LNCaP clone FGC (cell line): ENCODE measurements at regions not wholly inside any gene's neighbourhood (a gene's known extent, or its start where the extent isn't known, plus 50 kb on each side); places are given as distances from the start of the nearest gene placed in this dataset.

Experiments used
- DNase-seq: peaks from one replicate; pipeline ENCODE4 v3.0.0-alpha.2; 2011; ENCODE audit warnings: low read depth
- H3K4me3 ChIP-seq: 2 replicates; pipeline ENCODE4 v1.5.1; 2011; ENCODE audit warnings: mild to moderate bottlenecking, low read depth, low read length, control low read depth
- TF ChIP-seq, protein P1 (sequence below): IDR thresholded peaks from 2 replicates; pipeline ENCODE4 v1.5.1; 2012; ENCODE audit warnings: mild to moderate bottlenecking; ENCODE audit not compliant: control insufficient read depth, insufficient read depth; ENCODE audit errors: extremely low read depth

DNA sequence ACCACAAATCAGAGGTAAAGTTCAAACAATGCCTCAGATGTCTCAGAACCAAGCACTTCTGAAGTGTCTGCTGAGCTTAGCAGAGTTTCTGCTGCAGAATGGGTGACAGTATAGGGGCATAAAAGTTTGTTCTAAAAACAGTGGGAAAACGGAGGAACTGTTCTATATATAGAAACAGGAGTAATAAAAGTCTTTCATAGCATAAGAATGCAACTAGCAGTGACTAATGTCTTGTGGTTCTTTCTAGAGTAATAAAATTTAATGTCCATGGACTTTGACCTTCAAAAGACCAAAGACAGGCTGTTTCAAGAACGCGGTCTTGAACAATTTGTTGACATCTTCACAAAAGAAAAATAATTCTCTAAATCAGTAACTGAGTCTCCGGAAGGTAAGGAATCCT is 107.5 kb upstream of the FAR2 start:
- TF ChIP-seq, protein P1, sequence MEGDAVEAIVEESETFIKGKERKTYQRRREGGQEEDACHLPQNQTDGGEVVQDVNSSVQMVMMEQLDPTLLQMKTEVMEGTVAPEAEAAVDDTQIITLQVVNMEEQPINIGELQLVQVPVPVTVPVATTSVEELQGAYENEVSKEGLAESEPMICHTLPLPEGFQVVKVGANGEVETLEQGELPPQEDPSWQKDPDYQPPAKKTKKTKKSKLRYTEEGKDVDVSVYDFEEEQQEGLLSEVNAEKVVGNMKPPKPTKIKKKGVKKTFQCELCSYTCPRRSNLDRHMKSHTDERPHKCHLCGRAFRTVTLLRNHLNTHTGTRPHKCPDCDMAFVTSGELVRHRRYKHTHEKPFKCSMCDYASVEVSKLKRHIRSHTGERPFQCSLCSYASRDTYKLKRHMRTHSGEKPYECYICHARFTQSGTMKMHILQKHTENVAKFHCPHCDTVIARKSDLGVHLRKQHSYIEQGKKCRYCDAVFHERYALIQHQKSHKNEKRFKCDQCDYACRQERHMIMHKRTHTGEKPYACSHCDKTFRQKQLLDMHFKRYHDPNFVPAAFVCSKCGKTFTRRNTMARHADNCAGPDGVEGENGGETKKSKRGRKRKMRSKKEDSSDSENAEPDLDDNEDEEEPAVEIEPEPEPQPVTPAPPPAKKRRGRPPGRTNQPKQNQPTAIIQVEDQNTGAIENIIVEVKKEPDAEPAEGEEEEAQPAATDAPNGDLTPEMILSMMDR: no peak
- no peak for DNase-seq
- H3K4me3 ChIP-seq: no peak overlapping the region

DNA sequence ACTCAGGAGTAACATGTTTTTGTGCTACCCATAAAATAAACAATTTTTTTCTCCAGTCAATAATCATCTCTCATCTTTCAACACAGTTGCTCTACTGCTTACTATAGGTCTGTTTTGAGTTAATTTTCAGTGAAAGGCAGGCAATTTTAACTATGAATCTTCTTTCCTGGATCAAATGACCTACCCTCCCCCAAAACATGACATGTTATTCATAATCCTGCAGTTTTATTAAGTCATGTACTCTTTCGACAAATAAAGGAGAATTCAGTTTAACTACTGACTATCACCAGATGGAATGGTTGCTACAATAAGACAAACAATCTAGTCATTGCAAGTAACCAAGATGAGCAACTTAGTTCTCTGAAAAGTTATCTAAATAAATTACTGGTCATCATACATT is 106.0 kb upstream of the FAR2 start:
- no peak for DNase-seq
- H3K4me3 ChIP-seq: no peak overlapping the region
- TF ChIP-seq, protein P1: no peak

DNA sequence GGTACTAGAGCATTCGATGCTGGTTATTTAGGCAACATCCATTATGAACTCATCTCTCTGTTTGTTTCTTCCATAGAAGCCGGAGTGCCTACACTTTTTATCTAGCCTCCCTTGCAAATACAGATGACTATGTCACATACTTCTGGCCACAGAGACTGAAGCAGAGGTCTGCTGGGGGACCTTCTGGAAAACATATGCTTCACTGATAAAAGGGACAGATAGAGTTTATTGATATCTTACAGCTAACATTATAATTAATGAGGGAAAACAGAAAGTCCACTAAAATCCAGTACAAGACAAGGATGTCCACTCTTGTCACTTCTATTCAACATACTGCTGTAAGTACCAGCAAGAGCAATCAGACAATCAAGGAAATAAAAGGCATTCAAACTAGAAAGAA is 104.3 kb upstream of the FAR2 start:
- TF ChIP-seq, protein P1: no peak
- DNase-seq: no peak
- H3K4me3 ChIP-seq: no peak overlapping the region

DNA sequence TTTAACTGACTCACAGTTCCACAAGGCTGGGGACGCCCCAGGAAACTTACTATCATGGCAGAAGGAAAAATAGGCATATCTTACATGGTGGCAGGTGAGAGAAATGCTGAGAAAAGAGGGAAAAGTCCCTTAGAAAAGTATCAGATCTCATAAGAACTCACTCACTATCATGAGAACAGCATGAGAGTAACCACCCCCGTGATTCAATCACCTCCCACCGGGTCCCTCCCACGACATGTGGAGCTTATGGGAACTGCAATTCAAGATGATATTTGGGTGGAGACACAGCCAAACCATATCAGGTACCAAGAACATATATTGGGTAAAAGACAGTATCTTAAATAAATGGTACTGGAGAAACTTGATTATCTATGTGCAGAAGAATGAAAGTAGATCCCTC is 100.3 kb upstream of the FAR2 start:
- DNase-seq: no peak
- H3K4me3 ChIP-seq: no peak overlapping the region
- TF ChIP-seq, protein P1: no peak

DNA sequence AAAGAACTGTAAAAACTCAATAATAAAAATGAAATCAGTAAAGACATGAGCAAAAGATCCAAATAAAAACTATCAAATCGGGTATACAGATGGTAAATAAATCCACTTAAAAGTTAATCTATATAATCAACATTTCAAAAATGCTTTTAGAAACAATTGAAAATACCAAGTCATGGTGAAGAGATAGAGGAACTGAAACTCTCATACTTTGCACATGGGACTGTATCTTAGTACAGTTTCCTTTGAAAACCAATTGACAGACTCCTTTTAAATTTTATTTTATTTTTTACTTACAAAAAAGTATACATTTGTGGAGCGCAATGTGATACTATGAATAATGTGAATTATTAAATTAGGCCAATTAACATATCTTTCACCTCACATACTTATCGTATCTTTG is 98.6 kb upstream of the FAR2 start:
- TF ChIP-seq, protein P1: no peak
- no peak overlapping the region for H3K4me3 ChIP-seq
- no peak for DNase-seq

DNA sequence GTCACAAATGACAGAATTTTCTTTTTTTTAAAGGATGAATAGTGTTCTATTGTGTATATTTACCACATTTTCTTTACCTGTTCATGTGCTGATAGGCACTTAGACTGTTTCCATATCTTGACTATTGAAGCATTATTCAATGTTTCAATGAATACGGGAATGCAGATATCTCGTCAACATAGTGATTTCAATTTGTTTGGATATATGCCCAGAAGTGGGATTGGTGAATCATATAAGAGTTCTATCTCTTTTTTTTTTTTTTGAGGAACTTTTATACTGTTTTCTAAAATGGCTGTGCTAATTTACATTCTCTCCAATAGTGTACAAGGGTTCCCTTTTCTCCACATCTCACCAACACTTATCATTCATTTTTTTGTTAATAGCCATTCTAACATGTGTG is 97.9 kb upstream of the FAR2 start:
- no peak for DNase-seq
- TF ChIP-seq, protein P1: no peak
- no peak overlapping the region for H3K4me3 ChIP-seq

DNA sequence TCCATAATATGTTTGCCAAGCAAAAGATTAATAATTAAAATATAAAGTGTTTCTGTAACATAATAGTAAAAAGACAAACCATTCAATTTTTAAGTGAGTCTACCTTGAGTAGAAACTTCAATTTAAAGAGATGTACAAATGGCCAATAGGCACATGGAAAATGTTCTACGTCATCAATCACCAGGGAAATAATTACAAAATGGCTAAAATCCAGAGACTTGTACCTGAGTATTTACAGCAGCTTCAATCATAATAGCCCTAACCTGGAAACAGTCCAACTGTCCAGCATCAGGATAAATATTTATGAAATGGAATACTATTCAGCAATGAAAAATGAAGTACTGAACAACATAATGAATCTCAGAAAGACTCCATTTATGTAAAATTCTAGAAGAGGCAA is 95.5 kb upstream of the FAR2 start:
- peak; percentile 90 for DNase-seq
- no peak overlapping the region for H3K4me3 ChIP-seq
- TF ChIP-seq, protein P1: no peak
